Spinal cord (tissue), 9 donors: ENCODE measurements at regions not wholly inside any gene's neighbourhood (a gene's known extent, or its start where the extent isn't known, plus 50 kb on each side); places are given as distances from the start of the nearest gene placed in this dataset.

Experiments used
- DNase-seq, 6 donors: peaks; one replicate each; pipeline versions ENCODE4 v3.0.0 to v3.0.0-alpha.2; 2013 to 2015; ENCODE audit warnings: low spot score in 6 of 6, low read depth in 4 of 6
- H3K27ac ChIP-seq: one replicate; pipeline ENCODE4 v1.5.1; 2013; ENCODE audit warnings: low read depth, low read length, control low read depth
- H3K27me3 ChIP-seq: one replicate; pipeline ENCODE4 v1.6.1; 2013; ENCODE audit warnings: low read length; ENCODE audit not compliant: control insufficient read depth, insufficient read depth
- H3K36me3 ChIP-seq: one replicate; pipeline ENCODE4 v1.6.1; 2013; ENCODE audit warnings: low read length; ENCODE audit not compliant: control insufficient read depth, insufficient read depth
- H3K4me1 ChIP-seq: one replicate; pipeline ENCODE4 v1.6.1; 2013; ENCODE audit warnings: low read length; ENCODE audit not compliant: control insufficient read depth, insufficient read depth
- H3K4me3 ChIP-seq: one replicate; pipeline ENCODE4 v1.5.1; 2013; ENCODE audit warnings: low read depth, low read length, control low read depth
- H3K9me3 ChIP-seq: one replicate; pipeline ENCODE4 v1.6.1; 2013; ENCODE audit warnings: low read length; ENCODE audit not compliant: control insufficient read depth, insufficient read depth
- WGBS: methylation state at CpG from one replicate; pipeline ENCODE4 v1.1.5; 2013; ENCODE audit warnings: missing lambda C conversion rate; ENCODE audit not compliant: insufficient coverage; 5-methylcytosine and 5-hydroxymethylcytosine counted together
- donor health status: healthy.

DNA sequence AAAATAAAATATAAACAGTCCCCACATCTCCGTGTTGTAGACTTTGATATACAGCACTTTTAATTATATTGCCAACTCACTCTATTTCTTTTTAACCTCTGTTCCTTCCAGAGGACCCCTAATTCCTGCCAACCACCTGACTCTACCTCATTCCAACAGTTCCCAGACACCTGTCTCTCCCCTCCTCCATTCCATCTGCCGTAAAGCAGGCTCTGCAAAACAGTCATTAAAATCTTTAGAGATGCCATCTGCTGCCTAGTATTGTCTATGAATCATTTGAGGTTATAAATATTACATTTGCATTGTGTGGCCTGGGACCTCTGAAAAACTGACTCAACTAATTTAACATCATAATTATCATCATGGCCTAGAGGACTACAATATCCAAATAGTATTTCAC, 148.8 kb upstream of the DCN start:
- H3K9me3 ChIP-seq: no peaks in the 10 kb centered on the region
- H3K27me3 ChIP-seq: no peaks in the 10 kb centered on the region
- no CpG with 5 or more reads among the region's 2 CpGs for WGBS
- no peaks in the 10 kb centered on the region for H3K36me3 ChIP-seq
- H3K4me1 ChIP-seq: no peaks in the 10 kb centered on the region
- H3K4me3 ChIP-seq: no peak overlapping the region
- H3K27ac ChIP-seq: no peak overlapping the region
- DNase-seq: peak in 2 of 6 donors; percentile 28

DNA sequence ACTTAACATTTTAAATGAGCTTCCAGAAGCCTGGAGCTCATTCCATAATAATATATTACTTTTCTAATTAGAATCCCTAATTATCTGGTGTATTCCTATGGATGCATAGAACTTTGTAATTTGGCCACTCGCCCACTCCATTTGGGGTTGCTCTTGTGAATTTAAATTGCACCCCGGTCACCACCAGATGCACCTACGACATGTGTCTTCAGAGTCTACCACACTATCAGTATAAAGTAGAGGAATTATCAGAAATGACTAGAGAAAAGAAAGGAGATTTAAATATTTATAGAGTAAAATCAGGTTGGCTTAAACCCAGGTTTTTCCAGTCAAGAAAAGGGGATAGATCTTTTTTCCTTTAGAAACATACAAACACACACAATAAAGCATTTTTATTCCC, 145.8 kb upstream of the DCN start:
- no peaks in the 10 kb centered on the region for H3K36me3 ChIP-seq
- no CpG with 5 or more reads among the region's 3 CpGs for WGBS
- no peak overlapping the region for H3K27ac ChIP-seq
- H3K4me1 ChIP-seq: no peaks in the 10 kb centered on the region
- peak in 1 of 6 donors; percentile 7 for DNase-seq
- H3K27me3 ChIP-seq: no peaks in the 10 kb centered on the region
- no peaks in the 10 kb centered on the region for H3K9me3 ChIP-seq
- no peak overlapping the region for H3K4me3 ChIP-seq

DNA sequence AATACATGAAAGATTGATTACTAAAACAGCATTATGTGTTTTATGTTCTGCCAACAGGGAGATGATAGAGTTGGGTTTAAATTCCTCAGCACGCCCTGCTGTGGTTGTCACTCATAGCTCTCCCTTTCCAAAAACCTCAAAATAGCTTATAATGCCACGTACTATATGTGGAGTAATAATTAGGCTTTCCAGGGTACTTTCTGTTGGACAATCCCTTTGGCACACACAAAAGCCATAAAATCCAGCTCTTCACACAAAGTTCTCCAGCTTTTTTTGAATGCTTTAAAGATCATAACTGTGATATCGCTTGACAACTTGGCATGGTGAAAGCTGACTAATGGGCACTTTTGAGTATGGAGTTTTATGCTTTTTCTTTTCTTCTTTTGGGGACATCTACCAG, 145.3 kb upstream of the DCN start:
- Histone ChIP-seq H3K27me3 (no peaks in the 10 kb centered on the region), H3K36me3 (no peaks in the 10 kb centered on the region), H3K9me3 (no peaks in the 10 kb centered on the region), H3K4me1 (no peaks in the 10 kb centered on the region), H3K27ac (peak overlapping the region; percentile 36), H3K4me3 (no peak overlapping the region)
- peak in 1 of 6 donors; percentile 21 for DNase-seq
- no CpG with 5 or more reads among the region's 3 CpGs for WGBS

DNA sequence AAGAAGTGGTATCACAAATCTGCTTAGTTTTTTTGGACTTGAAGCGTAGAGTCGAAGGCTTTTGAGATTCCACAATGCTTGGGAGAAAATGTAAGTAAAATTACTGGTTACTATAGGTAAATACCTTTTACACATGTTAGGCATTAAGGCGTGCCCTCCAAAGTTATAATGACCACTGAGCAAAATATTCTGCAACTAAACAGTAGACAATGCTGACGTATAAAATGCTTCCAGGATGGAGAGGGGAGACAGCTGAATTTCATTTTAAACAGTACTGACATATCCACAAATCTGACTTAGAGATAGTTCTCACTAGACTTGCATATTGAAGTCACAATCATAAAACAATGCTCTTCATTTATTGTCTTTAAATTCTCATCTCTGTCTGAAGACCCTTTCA, 144.5 kb upstream of the DCN start:
- Histone ChIP-seq H3K4me1 (no peaks in the 10 kb centered on the region), H3K4me3 (no peak overlapping the region), H3K27me3 (no peaks in the 10 kb centered on the region), H3K27ac (peak overlapping the region; percentile 65), H3K9me3 (no peaks in the 10 kb centered on the region), H3K36me3 (no peaks in the 10 kb centered on the region)
- WGBS: no CpG with 5 or more reads among the region's 4 CpGs
- DNase-seq: peak in 1 of 6 donors; percentile 15

DNA sequence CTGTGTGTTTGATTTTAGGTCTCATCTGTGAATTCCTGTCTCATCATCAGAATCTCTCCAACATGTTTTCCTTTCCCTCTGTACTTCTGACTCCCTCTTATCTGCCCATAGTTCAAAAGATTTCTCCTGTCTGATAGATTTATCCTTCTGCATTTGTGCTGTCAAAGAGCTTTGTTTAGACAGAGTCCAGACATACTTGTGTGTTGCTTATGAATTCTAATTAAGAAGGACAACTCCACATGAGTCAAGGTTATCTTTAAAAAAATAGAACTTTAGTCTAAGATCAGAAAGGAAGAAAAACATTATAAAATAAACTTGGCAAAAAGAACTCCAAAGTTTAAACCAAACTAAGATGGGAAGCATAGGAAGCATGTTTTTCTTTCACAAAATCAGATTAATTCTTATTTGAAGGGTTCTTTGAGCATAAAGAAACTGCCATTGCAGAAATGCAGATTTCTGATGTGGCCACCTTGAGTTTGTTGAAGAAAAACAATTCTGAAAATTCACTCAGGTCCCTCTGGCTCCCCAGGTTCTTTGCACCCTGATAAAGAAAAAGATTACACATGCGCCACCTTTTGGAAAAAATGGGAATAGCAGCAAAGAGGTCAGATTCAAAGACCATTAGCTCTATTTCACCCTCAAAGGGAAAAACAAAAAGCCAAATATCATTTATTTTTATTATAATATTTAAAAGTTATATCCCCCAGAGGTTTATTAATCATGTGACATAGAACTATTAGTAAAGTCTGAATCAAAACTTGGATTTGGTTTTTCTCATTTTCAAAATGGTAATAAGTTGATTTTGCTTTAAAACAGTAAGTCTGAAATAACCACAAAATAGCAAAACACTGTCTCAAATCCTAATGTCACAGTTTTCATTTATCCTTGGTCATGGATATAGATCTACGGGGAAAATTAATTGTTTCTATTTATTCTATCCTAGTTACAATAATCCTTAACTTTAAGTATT, 143.7 kb upstream of the DCN start:
- no CpG with 5 or more reads among the region's 2 CpGs for WGBS
- no peaks in the 10 kb centered on the region for H3K9me3 ChIP-seq
- peak overlapping the region; percentile 65 for H3K27ac ChIP-seq
- peak; percentile 19 to 80 (median 50) for DNase-seq
- H3K27me3 ChIP-seq: no peaks in the 10 kb centered on the region
- H3K36me3 ChIP-seq: no peaks in the 10 kb centered on the region
- H3K4me3 ChIP-seq: no peak overlapping the region
- H3K4me1 ChIP-seq: no peaks in the 10 kb centered on the region

DNA sequence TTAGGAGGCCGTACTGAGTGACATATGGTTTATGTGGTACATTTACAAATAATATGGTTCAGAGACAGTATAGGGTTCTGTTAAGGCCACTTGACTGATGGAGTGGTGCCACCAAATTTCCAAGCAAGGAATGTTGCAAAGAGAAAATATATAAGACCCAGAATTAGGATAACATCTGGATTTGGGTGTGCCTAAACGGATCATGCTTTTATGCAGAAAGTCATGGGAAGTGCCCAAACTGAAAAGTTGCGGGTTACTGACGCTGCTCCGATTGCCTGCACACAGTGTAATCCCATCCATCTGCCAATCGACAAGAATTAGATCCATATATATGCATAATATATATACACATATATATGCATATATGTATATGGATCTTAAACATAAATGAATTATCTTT, 138.4 kb upstream of the DCN start:
- WGBS: no CpG with 5 or more reads among the region's 6 CpGs
- Histone ChIP-seq H3K4me3 (no peak overlapping the region), H3K27ac (no peak overlapping the region), H3K9me3 (peaks cover 2% of the 10 kb centered on the region), H3K27me3 (no peaks in the 10 kb centered on the region), H3K4me1 (no peaks in the 10 kb centered on the region), H3K36me3 (no peaks in the 10 kb centered on the region)
- no peak for DNase-seq

DNA sequence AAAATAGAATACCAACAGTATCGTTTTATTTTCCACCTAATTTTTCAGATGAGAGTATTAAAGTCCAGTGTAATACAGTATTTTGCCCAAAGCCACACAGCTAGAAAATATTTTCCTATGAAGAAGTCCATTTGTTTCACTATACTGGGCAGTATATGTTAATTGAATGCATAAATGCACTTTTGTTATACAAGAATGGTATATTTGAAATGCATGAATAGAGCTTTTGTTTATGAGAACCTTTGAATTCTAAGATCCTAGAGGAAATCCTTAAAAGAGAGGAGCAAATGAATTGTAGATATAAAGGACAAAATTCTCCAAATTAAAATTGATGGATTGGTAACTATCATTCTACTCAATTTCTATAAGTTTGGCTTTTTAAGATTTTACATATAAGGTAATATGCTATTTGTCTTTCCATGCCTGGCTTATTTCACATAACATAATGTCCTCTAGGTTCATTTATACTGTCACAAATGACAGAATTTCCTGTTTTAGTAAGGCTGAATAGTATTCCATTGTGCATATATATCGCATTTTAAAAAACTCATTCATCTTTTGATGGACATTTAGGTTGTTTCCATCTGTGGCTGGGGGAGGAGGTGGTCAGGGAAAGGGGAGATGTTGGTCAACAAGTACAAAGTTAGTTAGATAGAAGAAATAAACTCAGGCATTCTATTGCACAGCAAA, 136.6 kb upstream of the DCN start:
- no peaks in the 10 kb centered on the region for H3K27me3 ChIP-seq
- peaks cover 2% of the 10 kb centered on the region for H3K9me3 ChIP-seq
- no CpG with 5 or more reads among the region's 2 CpGs for WGBS
- no peaks in the 10 kb centered on the region for H3K4me1 ChIP-seq
- DNase-seq: no peak
- H3K4me3 ChIP-seq: no peak overlapping the region
- no peaks in the 10 kb centered on the region for H3K36me3 ChIP-seq
- peak overlapping the region; percentile 45 for H3K27ac ChIP-seq

DNA sequence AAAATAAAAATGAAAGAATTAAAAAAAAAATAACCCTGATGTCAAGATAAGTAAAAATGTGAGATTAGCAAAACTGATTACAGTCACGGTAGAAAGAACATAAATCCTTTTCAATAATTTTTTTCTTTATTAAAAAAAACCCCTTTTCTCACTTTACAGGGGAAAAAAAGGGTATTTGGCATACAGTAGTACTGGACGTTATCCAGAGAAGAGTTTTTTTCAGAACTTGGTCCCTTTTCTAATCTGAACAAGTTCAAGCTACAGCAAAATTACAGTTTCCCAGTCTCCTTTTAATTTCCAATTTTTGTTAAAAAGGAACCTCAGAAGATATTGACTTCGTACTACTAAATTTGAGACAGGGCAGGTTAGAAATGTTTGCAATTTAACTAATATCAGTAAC, 134.7 kb upstream of the DCN start:
- no peak for DNase-seq
- Histone ChIP-seq H3K36me3 (no peaks in the 10 kb centered on the region), H3K4me1 (no peaks in the 10 kb centered on the region), H3K9me3 (peaks cover 2% of the 10 kb centered on the region), H3K4me3 (no peak overlapping the region), H3K27me3 (no peaks in the 10 kb centered on the region), H3K27ac (no peak overlapping the region)
- no CpG with 5 or more reads among the region's 3 CpGs for WGBS

DNA sequence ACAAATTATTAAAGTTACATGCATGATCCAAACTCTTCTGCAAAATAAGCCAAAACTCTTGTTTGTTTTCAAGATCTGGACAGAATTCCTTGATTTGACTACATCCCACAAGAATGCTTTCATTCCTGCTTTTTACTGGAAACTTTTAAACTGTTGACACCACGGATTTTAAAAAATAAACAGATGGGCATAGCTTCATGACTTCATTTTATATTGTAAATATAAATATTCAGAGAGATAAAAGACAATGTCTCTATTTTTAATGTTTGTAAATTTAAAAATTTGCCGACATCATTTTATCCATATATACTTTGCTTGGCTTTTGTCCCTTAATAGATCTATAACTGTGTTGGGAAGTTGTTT, 134.3 kb upstream of the DCN start:
- Histone ChIP-seq H3K9me3 (peaks cover 2% of the 10 kb centered on the region), H3K27ac (no peak overlapping the region), H3K27me3 (no peaks in the 10 kb centered on the region), H3K4me3 (no peak overlapping the region), H3K4me1 (no peaks in the 10 kb centered on the region), H3K36me3 (no peaks in the 10 kb centered on the region)
- DNase-seq: no peak
- no CpG with 5 or more reads among the region's 2 CpGs for WGBS
